Kidney epithelial cell (primary cell): ENCODE measurements at regions not wholly inside any gene's neighbourhood (a gene's known extent, or its start where the extent isn't known, plus 50 kb on each side); places are given as distances from the start of the nearest gene placed in this dataset.

Source experiments
- DNase-seq: peaks from one replicate; pipeline ENCODE4 v3.0.0-alpha.2; 2010; ENCODE audit warnings: low read depth
- H3K27me3 ChIP-seq: 2 replicates; pipeline ENCODE4 v1.6.0; 2011; ENCODE audit warnings: low read length; ENCODE audit not compliant: control insufficient read depth, insufficient read depth
- H3K36me3 ChIP-seq: 2 replicates; pipeline ENCODE4 v1.5.1; 2011; ENCODE audit warnings: low read length; ENCODE audit not compliant: control insufficient read depth, insufficient read depth
- H3K4me3 ChIP-seq: 2 replicates; pipeline ENCODE4 v1.5.1; 2011; ENCODE audit warnings: low read depth, mild to moderate bottlenecking, control low read depth, low read length
- TF ChIP-seq, protein P1 (sequence below): IDR thresholded peaks from 2 replicates; pipeline ENCODE4 v1.5.1; 2011; ENCODE audit warnings: mild to moderate bottlenecking, moderate library complexity, low read length, control low read depth, inconsistent platforms; ENCODE audit not compliant: insufficient read depth, poor library complexity, severe bottlenecking

- no peaks in the 10 kb centered on the region for H3K36me3 ChIP-seq
- TF ChIP-seq, protein P1, sequence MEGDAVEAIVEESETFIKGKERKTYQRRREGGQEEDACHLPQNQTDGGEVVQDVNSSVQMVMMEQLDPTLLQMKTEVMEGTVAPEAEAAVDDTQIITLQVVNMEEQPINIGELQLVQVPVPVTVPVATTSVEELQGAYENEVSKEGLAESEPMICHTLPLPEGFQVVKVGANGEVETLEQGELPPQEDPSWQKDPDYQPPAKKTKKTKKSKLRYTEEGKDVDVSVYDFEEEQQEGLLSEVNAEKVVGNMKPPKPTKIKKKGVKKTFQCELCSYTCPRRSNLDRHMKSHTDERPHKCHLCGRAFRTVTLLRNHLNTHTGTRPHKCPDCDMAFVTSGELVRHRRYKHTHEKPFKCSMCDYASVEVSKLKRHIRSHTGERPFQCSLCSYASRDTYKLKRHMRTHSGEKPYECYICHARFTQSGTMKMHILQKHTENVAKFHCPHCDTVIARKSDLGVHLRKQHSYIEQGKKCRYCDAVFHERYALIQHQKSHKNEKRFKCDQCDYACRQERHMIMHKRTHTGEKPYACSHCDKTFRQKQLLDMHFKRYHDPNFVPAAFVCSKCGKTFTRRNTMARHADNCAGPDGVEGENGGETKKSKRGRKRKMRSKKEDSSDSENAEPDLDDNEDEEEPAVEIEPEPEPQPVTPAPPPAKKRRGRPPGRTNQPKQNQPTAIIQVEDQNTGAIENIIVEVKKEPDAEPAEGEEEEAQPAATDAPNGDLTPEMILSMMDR = no peak
- no peak for DNase-seq
- peaks cover 7% of the 10 kb centered on the region for H3K27me3 ChIP-seq
- no peak overlapping the region for H3K4me3 ChIP-seq
Observed at GRCh38 chr16:86321491-86321890, 188.8 kb upstream of the FOXF1 start.

DNA sequence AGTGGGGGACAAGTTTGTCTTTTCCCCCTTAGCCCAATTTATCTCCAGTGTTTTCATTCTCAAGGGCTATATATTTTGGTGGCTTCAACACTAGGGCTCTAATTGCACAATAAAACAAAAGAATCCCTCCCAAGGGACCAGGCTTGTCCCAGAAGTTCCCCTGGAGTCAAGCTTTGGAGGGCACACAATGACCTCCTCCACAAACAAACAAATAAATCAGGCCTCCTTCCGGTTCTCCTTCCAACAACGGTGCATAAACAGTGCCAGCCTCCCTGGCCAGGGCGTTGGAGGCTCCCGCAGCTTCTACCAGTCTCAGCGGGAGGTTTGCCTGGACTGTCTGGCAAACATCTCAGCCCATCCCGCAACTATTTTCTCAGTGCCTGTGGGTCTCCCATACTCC is 188.0 kb upstream of the FOXF1 start:
- no peak overlapping the region for H3K4me3 ChIP-seq
- DNase-seq = no peak
- H3K27me3 ChIP-seq = peaks cover 7% of the 10 kb centered on the region
- no peaks in the 10 kb centered on the region for H3K36me3 ChIP-seq
- TF ChIP-seq, protein P1 = no peak

GRCh38 chr16:86322806-86323205 is 187.5 kb upstream of the FOXF1 start:
- Histone ChIP-seq H3K27me3 (peaks cover 7% of the 10 kb centered on the region), H3K36me3 (no peaks in the 10 kb centered on the region), H3K4me3 (no peak overlapping the region)
- DNase-seq = no peak
- TF ChIP-seq, protein P1 = no peak

- TF ChIP-seq, protein P1 = no peak
- Histone ChIP-seq H3K36me3 (no peaks in the 10 kb centered on the region), H3K4me3 (no peak overlapping the region), H3K27me3 (peaks cover 7% of the 10 kb centered on the region)
- no peak for DNase-seq
Observed at GRCh38 chr16:86324320-86324719, 186.0 kb upstream of the FOXF1 start.

GRCh38 chr16:86325360-86325759 is 185.0 kb upstream of the FOXF1 start:
- Histone ChIP-seq H3K27me3 (peaks cover 7% of the 10 kb centered on the region), H3K36me3 (no peaks in the 10 kb centered on the region), H3K4me3 (no peak overlapping the region)
- DNase-seq = no peak
- TF ChIP-seq, protein P1 = no peak

DNA sequence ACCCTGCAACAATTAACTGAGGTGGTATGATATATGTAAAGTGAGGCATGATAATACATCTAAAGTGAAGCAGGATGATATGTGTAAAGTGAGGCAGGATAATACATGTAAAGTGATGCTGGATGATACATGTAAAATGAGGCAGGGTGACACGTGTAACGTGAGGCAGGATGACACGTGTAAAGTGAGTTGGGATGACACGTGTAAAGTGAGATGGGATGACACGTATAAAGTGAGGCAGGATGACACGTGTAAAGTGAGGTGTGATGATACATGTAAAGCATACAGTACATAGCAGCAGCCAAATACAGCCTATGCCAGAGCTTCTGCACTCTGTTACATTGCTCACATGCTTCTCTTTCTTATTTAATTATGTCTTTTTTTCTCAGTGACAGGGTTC is 184.4 kb upstream of the FOXF1 start:
- no peaks in the 10 kb centered on the region for H3K36me3 ChIP-seq
- H3K4me3 ChIP-seq = no peak overlapping the region
- TF ChIP-seq, protein P1 = no peak

More for the DNA sequence above, 184.4 kb upstream of the FOXF1 start:
- DNase-seq = no peak
- peaks cover 7% of the 10 kb centered on the region for H3K27me3 ChIP-seq
